HepG2 (cell line): ENCODE measurements at regions not wholly inside any gene's neighbourhood (a gene's known extent, or its start where the extent isn't known, plus 50 kb on each side); places are given as distances from the start of the nearest gene placed in this dataset.

Experiments used
- GABPA ChIP-seq, 2 experiments: IDR thresholded peaks; 2 replicates each; pipeline ENCODE4 v1.6.1; 2011 to 2016; ENCODE audit warnings: low read depth in 2 of 2, low read length in 1 of 2, missing biosample characterization in 1 of 2, missing genetic modification characterization in 1 of 2
- HNF4G ChIP-seq, 2 experiments: sonication (generic) in 1 of 2; formaldehyde crosslinking in 1 of 2; IDR thresholded peaks; 2 replicates each; pipeline versions ENCODE4 v1.4.0 to v1.6.1; 2011 to 2020; ENCODE audit warnings: borderline replicate concordance in 2 of 2, low read depth in 2 of 2, mild to moderate bottlenecking in 2 of 2, low read length in 1 of 2, missing genetic modification reagents in 1 of 2, moderate library complexity in 1 of 2
- JUN ChIP-seq: sonication (generic); formaldehyde crosslinking; IDR thresholded peaks from 2 replicates; pipeline ENCODE4 v1.4.0; 2020; ENCODE audit warnings: mild to moderate bottlenecking, missing genetic modification reagents
- KDM1A ChIP-seq: IDR thresholded peaks from 2 replicates; pipeline ENCODE4 v1.6.1; 2016; ENCODE audit warnings: missing compliant biosample characterization
- LCORL ChIP-seq, 2 experiments: fragments of 450-650 bp in 1 of 2; sonication (generic) in 1 of 2; formaldehyde crosslinking in 1 of 2; IDR thresholded peaks; 2 replicates each; pipeline versions ENCODE4 v1.5.0 to v1.6.1; 2017 to 2020; ENCODE audit warnings: antibody characterized with exemption in 1 of 2, missing genetic modification reagents in 1 of 2
- NFATC3 ChIP-seq: sonication (generic); formaldehyde crosslinking; IDR thresholded peaks from 2 replicates; pipeline ENCODE4 v1.5.1; 2020; ENCODE audit warnings: mild to moderate bottlenecking, missing genetic modification reagents
- REST ChIP-seq, 2 experiments: IDR thresholded peaks; 2 replicates each; pipeline ENCODE4 v1.6.1; 2011 to 2012; ENCODE audit warnings: low read length in 2 of 2, borderline replicate concordance in 1 of 2, low read depth in 1 of 2, mild to moderate bottlenecking in 1 of 2, moderate library complexity in 1 of 2
- STAT5B ChIP-seq: sonication (generic); formaldehyde crosslinking; IDR thresholded peaks from 2 replicates; pipeline ENCODE4 v1.4.0; 2020; ENCODE audit warnings: missing genetic modification reagents
- YY1 ChIP-seq: IDR thresholded peaks from 2 replicates; pipeline ENCODE4 v1.6.1; 2011; ENCODE audit warnings: low read length, low read depth, moderate library complexity, mild to moderate bottlenecking; ENCODE audit not compliant: insufficient read depth, insufficient replicate concordance
- ZNF20 ChIP-seq: sonication (generic); formaldehyde crosslinking; IDR thresholded peaks from 2 replicates; pipeline ENCODE4 v1.4.0; 2020; ENCODE audit warnings: mild to moderate bottlenecking, moderate library complexity, missing genetic modification reagents
- ZNF513 ChIP-seq: sonication (generic); formaldehyde crosslinking; conservative IDR thresholded peaks from 2 replicates; pipeline ENCODE4 v1.5.0; 2020; ENCODE audit warnings: missing genetic modification reagents
- ZNF672 ChIP-seq: sonication (generic); formaldehyde crosslinking; IDR thresholded peaks from 2 replicates; pipeline ENCODE4 v1.8.1; 2022; ENCODE audit warnings: missing genetic modification reagents
- ZNF841 ChIP-seq: sonication (generic); formaldehyde crosslinking; IDR thresholded peaks from 2 replicates; pipeline ENCODE4 v1.8.1; 2023; ENCODE audit warnings: missing genetic modification reagents, borderline replicate concordance
- ZZZ3 ChIP-seq: sonication (generic); formaldehyde crosslinking; IDR thresholded peaks from 2 replicates; pipeline ENCODE4 v1.4.0; 2020; ENCODE audit warnings: missing genetic modification reagents, mild to moderate bottlenecking, borderline replicate concordance

GRCh38 chr14:53295985-53296582 lies 143.0 kb upstream of the DDHD1 start:
- no peak for TF ChIP-seq KDM1A (CRISPR knock-in tag)
- TF ChIP-seq ZZZ3: no peak
- no peak for TF ChIP-seq NFATC3
- no peak for TF ChIP-seq GABPA (IDR thresholded peaks at IDR 0.05; ENCODE audit: low read depth, low read length)
- TF ChIP-seq GABPA (CRISPR knock-in tag; IDR thresholded peaks at IDR 0.05; ENCODE audit: low read depth): no peak
- no peak for TF ChIP-seq YY1
- TF ChIP-seq JUN (CRISPR knock-in tag): no peak
- TF ChIP-seq ZNF672 (CRISPR knock-in tag): no peak
- no peak for TF ChIP-seq ZNF513 (CRISPR knock-in tag)
- no peak for TF ChIP-seq HNF4G (IDR thresholded peaks at IDR 0.05; ENCODE audit: borderline replicate concordance, low read depth, low read length)
- no peak for TF ChIP-seq HNF4G (CRISPR knock-in tag; IDR thresholded peaks at IDR 0.05; ENCODE audit: borderline replicate concordance, low read depth)
- TF ChIP-seq ZNF841: no peak
- no peak for TF ChIP-seq LCORL (IDR thresholded peaks at IDR 0.05)
- no peak for TF ChIP-seq LCORL (CRISPR knock-in tag; IDR thresholded peaks at IDR 0.05)
- no peak for TF ChIP-seq REST (IDR thresholded peaks at IDR 0.05; ENCODE audit: borderline replicate concordance in 1 of 2, low read depth in 1 of 2, low read length in 2 of 2)
- TF ChIP-seq STAT5B (CRISPR knock-in tag): no peak
- TF ChIP-seq ZNF20: no peak
